Activated T-cell treated with anti-CD3 and anti-CD28 coated beads, Interleukin-2, amount 50 U/mL, for 24 hours (primary cell): ENCODE measurements at regions not wholly inside any gene's neighbourhood (a gene's known extent, or its start where the extent isn't known, plus 50 kb on each side); places are given as distances from the start of the nearest gene placed in this dataset.
"Not testable (repeated sequence)": the region's sequence is repeated elsewhere in the genome, so short reads cannot be mapped to it uniquely, and the experiment has no call there.

Experiments used
- DNase-seq: peaks from one replicate; pipeline ENCODE4 v3.0.0-alpha.2; 2020
- H3K27ac Mint-ChIP-seq: 2 replicates; pipeline ENCODE4 v1.8.0; 2020; ENCODE audit warnings: mild to moderate bottlenecking, mixed read lengths
- H3K27me3 Mint-ChIP-seq: 2 replicates; pipeline ENCODE4 v1.8.0; 2020; ENCODE audit warnings: mixed read lengths
- H3K36me3 Mint-ChIP-seq: 2 replicates; pipeline ENCODE4 v1.8.0; 2020; ENCODE audit warnings: low read depth, mixed read lengths
- H3K4me1 Mint-ChIP-seq: 2 replicates; pipeline ENCODE4 v1.8.0; 2020; ENCODE audit warnings: low read depth, mixed read lengths
- H3K4me3 Mint-ChIP-seq: 2 replicates; pipeline ENCODE4 v1.8.0; 2020; ENCODE audit warnings: mild to moderate bottlenecking, moderate library complexity, mixed read lengths
- H3K9me3 Mint-ChIP-seq: 2 replicates; pipeline ENCODE4 v1.8.0; 2020; ENCODE audit warnings: mixed read lengths

GRCh38 chr17:70499067-70499786 lies 329.9 kb downstream of the KCNJ2 start:
- no peaks in the 10 kb centered on the region for H3K27me3 Mint-ChIP-seq
- no peaks in the 10 kb centered on the region for H3K36me3 Mint-ChIP-seq
- H3K27ac Mint-ChIP-seq, result no peak overlapping the region
- no peak overlapping the region for H3K4me3 Mint-ChIP-seq
- no peaks in the 10 kb centered on the region for H3K4me1 Mint-ChIP-seq
- DNase-seq, result no peak
- no peaks in the 10 kb centered on the region for H3K9me3 Mint-ChIP-seq

GRCh38 chr17:70503449-70503848 lies 334.1 kb downstream of the KCNJ2 start:
- H3K27me3 Mint-ChIP-seq, result no peaks in the 10 kb centered on the region
- H3K27ac Mint-ChIP-seq, result no peak overlapping the region
- no peak for DNase-seq
- no peak overlapping the region for H3K4me3 Mint-ChIP-seq
- no peaks in the 10 kb centered on the region for H3K36me3 Mint-ChIP-seq
- no peaks in the 10 kb centered on the region for H3K9me3 Mint-ChIP-seq
- no peaks in the 10 kb centered on the region for H3K4me1 Mint-ChIP-seq

GRCh38 chr17:70510288-70510687 lies 341.0 kb downstream of the KCNJ2 start:
- Mint-ChIP-seq H3K27ac (no peak overlapping the region), H3K36me3 (no peaks in the 10 kb centered on the region), H3K4me3 (no peak overlapping the region), H3K9me3 (peaks cover 2% of the 10 kb centered on the region), H3K27me3 (no peaks in the 10 kb centered on the region), H3K4me1 (no peaks in the 10 kb centered on the region)
- no peak for DNase-seq

GRCh38 chr17:70517816-70518215 lies 348.5 kb downstream of the KCNJ2 start:
- H3K27ac Mint-ChIP-seq, result no peak overlapping the region
- H3K4me1 Mint-ChIP-seq, result no peaks in the 10 kb centered on the region
- H3K36me3 Mint-ChIP-seq, result no peaks in the 10 kb centered on the region
- H3K27me3 Mint-ChIP-seq, result no peaks in the 10 kb centered on the region
- no peak for DNase-seq
- H3K4me3 Mint-ChIP-seq, result no peak overlapping the region
- H3K9me3 Mint-ChIP-seq, result no peaks in the 10 kb centered on the region

- no peak overlapping the region for H3K27ac Mint-ChIP-seq
- H3K27me3 Mint-ChIP-seq, result no peaks in the 10 kb centered on the region
- no peaks in the 10 kb centered on the region for H3K4me1 Mint-ChIP-seq
- H3K4me3 Mint-ChIP-seq, result no peak overlapping the region
- H3K9me3 Mint-ChIP-seq, result no peaks in the 10 kb centered on the region
- no peak for DNase-seq
- H3K36me3 Mint-ChIP-seq, result no peaks in the 10 kb centered on the region
Observed at GRCh38 chr17:70519300-70519699, 350.0 kb downstream of the KCNJ2 start.

GRCh38 chr17:70520447-70520846 lies 351.1 kb downstream of the KCNJ2 start:
- Mint-ChIP-seq H3K36me3 (no peaks in the 10 kb centered on the region), H3K27ac (no peak overlapping the region), H3K4me3 (no peak overlapping the region), H3K4me1 (no peaks in the 10 kb centered on the region), H3K9me3 (no peaks in the 10 kb centered on the region), H3K27me3 (no peaks in the 10 kb centered on the region)
- no peak for DNase-seq

GRCh38 chr17:70520956-70521355 lies 351.6 kb downstream of the KCNJ2 start:
- Mint-ChIP-seq H3K36me3 (no peaks in the 10 kb centered on the region), H3K27ac (no peak overlapping the region), H3K4me1 (no peaks in the 10 kb centered on the region), H3K27me3 (no peaks in the 10 kb centered on the region), H3K4me3 (no peak overlapping the region), H3K9me3 (no peaks in the 10 kb centered on the region)
- no peak for DNase-seq

GRCh38 chr17:70521821-70522256 lies 352.5 kb downstream of the KCNJ2 start:
- Mint-ChIP-seq H3K27ac (no peak overlapping the region), H3K27me3 (no peaks in the 10 kb centered on the region), H3K9me3 (no peaks in the 10 kb centered on the region), H3K36me3 (no peaks in the 10 kb centered on the region), H3K4me3 (no peak overlapping the region), H3K4me1 (no peaks in the 10 kb centered on the region)
- DNase-seq, result no peak

GRCh38 chr17:70523426-70523825 lies 354.1 kb downstream of the KCNJ2 start:
- H3K36me3 Mint-ChIP-seq, result no peaks in the 10 kb centered on the region
- H3K27me3 Mint-ChIP-seq, result no peaks in the 10 kb centered on the region
- no peak for DNase-seq
- H3K4me3 Mint-ChIP-seq, result no peak overlapping the region
- peaks cover 2% of the 10 kb centered on the region for H3K4me1 Mint-ChIP-seq
- no peak overlapping the region for H3K27ac Mint-ChIP-seq
- no peaks in the 10 kb centered on the region for H3K9me3 Mint-ChIP-seq

GRCh38 chr17:70525035-70525434 lies 355.7 kb downstream of the KCNJ2 start:
- H3K27me3 Mint-ChIP-seq, H3K27ac Mint-ChIP-seq, H3K9me3 Mint-ChIP-seq, H3K36me3 Mint-ChIP-seq, H3K4me1 Mint-ChIP-seq, DNase-seq, H3K4me3 Mint-ChIP-seq: not testable (repeated sequence)

GRCh38 chr17:70525961-70526360 lies 356.6 kb downstream of the KCNJ2 start:
- Mint-ChIP-seq H3K9me3 (no peaks in the 10 kb centered on the region), H3K27me3 (no peaks in the 10 kb centered on the region), H3K4me1 (peaks cover 2% of the 10 kb centered on the region), H3K27ac (no peak overlapping the region), H3K4me3 (no peak overlapping the region), H3K36me3 (no peaks in the 10 kb centered on the region)
- no peak for DNase-seq

GRCh38 chr17:70527364-70527888 lies 358.1 kb downstream of the KCNJ2 start:
- peaks cover 2% of the 10 kb centered on the region for H3K4me1 Mint-ChIP-seq
- no peaks in the 10 kb centered on the region for H3K9me3 Mint-ChIP-seq
- DNase-seq, result no peak
- no peak overlapping the region for H3K4me3 Mint-ChIP-seq
- no peak overlapping the region for H3K27ac Mint-ChIP-seq
- H3K27me3 Mint-ChIP-seq, result no peaks in the 10 kb centered on the region
- H3K36me3 Mint-ChIP-seq, result no peaks in the 10 kb centered on the region

- no peaks in the 10 kb centered on the region for H3K27me3 Mint-ChIP-seq
- H3K9me3 Mint-ChIP-seq, result no peaks in the 10 kb centered on the region
- no peak overlapping the region for H3K27ac Mint-ChIP-seq
- no peak for DNase-seq
- H3K4me1 Mint-ChIP-seq, result no peaks in the 10 kb centered on the region
- no peaks in the 10 kb centered on the region for H3K36me3 Mint-ChIP-seq
- H3K4me3 Mint-ChIP-seq, result no peak overlapping the region
Observed at GRCh38 chr17:70533427-70533826, 364.1 kb downstream of the KCNJ2 start.

GRCh38 chr17:70535986-70536385 lies 366.7 kb downstream of the KCNJ2 start:
- Mint-ChIP-seq H3K27me3 (no peaks in the 10 kb centered on the region), H3K27ac (no peak overlapping the region), H3K4me1 (no peaks in the 10 kb centered on the region), H3K36me3 (no peaks in the 10 kb centered on the region), H3K9me3 (no peaks in the 10 kb centered on the region), H3K4me3 (no peak overlapping the region)
- no peak for DNase-seq

- H3K9me3 Mint-ChIP-seq, result no peaks in the 10 kb centered on the region
- no peak overlapping the region for H3K4me3 Mint-ChIP-seq
- H3K27me3 Mint-ChIP-seq, result no peaks in the 10 kb centered on the region
- H3K27ac Mint-ChIP-seq, result no peak overlapping the region
- DNase-seq, result no peak
- no peaks in the 10 kb centered on the region for H3K36me3 Mint-ChIP-seq
- no peaks in the 10 kb centered on the region for H3K4me1 Mint-ChIP-seq
Observed at GRCh38 chr17:70539132-70539924, 370.0 kb downstream of the KCNJ2 start.
